GM12865 (cell line): ENCODE measurements at regions not wholly inside any gene's neighbourhood (a gene's known extent, or its start where the extent isn't known, plus 50 kb on each side); places are given as distances from the start of the nearest gene placed in this dataset.
"Not testable (repeated sequence)": the region's sequence is repeated elsewhere in the genome, so short reads cannot be mapped to it uniquely, and the experiment has no call there.

Experiments
- DNase-seq: peaks from one replicate; pipeline ENCODE4 v3.0.0; 2010; ENCODE audit warnings: low read depth
- H3K4me3 ChIP-seq: 2 replicates; pipeline ENCODE4 v1.5.1; 2011; ENCODE audit warnings: mild to moderate bottlenecking, low read depth, low read length, control low read depth
- TF ChIP-seq, protein P1 (sequence below): IDR thresholded peaks from 2 replicates; pipeline ENCODE4 v1.5.1; 2011; ENCODE audit warnings: low read length, control low read depth, low read depth, inconsistent platforms; ENCODE audit not compliant: insufficient read depth; ENCODE audit errors: missing control alignments

DNA sequence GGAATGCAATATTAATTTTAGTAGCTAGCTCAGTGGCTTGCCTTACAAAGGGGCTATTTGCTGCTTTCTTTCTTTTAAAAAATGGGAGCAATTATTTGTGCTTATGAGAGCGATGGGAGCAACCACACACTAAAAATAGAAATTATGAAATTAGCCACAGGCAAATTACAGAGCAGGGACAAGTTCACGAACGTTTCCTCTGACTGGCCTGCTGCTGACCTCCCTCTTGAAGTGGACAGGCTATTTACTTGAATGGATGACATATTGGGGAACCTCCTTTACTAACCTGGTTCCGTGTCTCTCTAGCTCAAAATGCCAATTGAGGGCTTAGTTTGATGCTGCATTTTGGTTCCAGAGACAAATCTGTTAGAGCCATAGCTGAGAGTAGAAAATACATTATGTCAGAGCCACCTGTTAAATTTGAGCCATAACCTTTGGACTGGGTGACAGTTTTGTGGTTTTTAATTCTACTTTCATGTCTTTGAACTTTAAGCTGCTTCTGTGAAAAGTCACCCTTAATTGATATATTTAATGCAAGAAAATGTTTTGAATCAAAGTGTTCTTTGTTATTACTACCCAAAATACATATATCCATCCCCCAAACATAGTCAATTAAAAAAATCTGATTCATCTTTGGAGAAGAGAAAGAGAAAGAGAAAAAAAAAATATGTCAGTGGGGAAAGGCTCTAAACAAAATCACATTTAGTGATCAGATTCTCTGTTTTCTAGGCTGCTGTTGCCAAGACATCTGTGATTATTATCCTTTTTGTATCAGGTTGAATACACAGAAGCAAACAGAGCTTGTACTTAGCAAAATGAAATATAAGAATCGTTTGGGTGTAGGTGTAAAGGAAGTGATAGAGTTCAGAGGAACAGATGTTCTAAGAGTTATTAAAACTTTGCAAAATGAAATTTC, 351.9 kb downstream of the ADGRL2 start:
- peak; percentile 24 for DNase-seq

DNA sequence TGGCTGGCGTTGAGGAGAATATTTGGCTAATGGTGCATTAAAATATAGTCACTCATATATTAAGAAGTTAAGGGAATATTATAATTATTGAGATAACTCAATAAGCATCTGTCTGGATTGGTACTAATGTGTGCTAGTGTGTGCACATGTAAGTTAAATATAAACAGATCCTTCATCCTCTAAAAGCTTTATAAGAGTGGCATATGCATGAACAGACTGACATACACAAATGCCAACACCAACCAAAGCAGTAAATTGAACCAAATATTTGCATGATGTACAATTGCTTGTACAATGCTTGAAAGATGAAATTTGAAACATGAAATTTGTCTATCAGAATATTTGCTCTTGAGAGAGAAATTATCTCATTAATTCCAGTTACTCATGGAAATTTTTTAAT, 344.9 kb downstream of the ADGRL2 start:
- TF ChIP-seq, protein P1, sequence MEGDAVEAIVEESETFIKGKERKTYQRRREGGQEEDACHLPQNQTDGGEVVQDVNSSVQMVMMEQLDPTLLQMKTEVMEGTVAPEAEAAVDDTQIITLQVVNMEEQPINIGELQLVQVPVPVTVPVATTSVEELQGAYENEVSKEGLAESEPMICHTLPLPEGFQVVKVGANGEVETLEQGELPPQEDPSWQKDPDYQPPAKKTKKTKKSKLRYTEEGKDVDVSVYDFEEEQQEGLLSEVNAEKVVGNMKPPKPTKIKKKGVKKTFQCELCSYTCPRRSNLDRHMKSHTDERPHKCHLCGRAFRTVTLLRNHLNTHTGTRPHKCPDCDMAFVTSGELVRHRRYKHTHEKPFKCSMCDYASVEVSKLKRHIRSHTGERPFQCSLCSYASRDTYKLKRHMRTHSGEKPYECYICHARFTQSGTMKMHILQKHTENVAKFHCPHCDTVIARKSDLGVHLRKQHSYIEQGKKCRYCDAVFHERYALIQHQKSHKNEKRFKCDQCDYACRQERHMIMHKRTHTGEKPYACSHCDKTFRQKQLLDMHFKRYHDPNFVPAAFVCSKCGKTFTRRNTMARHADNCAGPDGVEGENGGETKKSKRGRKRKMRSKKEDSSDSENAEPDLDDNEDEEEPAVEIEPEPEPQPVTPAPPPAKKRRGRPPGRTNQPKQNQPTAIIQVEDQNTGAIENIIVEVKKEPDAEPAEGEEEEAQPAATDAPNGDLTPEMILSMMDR: no peak
- H3K4me3 ChIP-seq: no peak overlapping the region
- no peak for DNase-seq

More for the DNA sequence above, 351.9 kb downstream of the ADGRL2 start:
- H3K4me3 ChIP-seq: no peak overlapping the region
- TF ChIP-seq, protein P1: no peak

DNA sequence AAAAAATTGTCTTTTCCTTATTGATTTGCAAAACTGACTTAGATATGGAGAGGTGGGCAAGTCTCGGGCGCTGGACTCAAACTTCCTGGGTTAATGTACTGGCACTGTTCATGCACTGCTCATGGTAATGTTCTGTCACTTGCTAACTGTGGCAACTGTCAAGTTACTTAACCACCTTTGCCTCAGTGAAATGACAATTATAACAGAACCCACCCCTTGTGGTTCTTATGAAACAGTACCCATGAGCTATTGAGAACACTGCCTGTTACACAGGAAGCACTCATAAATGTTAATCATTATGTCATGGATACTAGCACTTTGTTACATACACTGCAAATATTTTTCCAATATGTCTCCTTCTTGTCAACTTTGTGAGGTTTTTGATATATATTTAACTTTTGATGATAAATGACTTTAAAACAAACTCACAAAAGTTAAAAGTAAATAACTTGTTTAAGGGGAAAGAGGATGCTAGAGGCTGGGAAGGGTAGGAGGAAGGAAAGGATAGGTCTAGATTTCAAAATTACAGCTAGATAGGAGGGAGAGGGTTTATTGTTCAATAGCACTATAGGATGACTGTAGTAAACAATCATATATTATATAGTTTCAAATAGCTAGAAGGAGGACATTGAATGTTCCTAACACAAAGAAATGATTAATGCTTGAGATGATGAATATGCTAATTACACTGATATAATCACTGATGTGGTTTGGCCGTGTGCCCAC, 342.5 kb downstream of the ADGRL2 start:
- H3K4me3 ChIP-seq: no peak overlapping the region
- TF ChIP-seq, protein P1: no peak
- DNase-seq: no peak

DNA sequence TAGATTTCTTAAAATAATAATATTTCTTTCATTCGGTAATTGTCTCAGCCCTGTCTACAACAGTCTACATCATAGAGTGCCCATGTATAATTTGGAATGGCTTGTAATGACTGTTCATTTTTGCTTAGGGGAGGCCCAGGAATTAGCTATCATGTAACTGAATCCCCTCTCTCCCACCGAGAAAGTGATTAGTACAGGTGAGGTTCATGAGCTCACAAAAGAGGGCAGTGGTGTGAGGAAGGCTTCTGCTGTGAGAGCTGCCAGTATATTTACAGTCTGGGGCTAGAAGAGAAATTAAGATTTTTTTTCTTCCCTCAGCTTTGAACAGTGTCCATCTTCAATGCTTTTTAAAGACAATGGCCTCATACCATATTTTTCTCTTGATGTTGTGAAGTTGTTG, 340.7 kb downstream of the ADGRL2 start:
- no peak overlapping the region for H3K4me3 ChIP-seq
- no peak for DNase-seq
- TF ChIP-seq, protein P1: no peak

DNA sequence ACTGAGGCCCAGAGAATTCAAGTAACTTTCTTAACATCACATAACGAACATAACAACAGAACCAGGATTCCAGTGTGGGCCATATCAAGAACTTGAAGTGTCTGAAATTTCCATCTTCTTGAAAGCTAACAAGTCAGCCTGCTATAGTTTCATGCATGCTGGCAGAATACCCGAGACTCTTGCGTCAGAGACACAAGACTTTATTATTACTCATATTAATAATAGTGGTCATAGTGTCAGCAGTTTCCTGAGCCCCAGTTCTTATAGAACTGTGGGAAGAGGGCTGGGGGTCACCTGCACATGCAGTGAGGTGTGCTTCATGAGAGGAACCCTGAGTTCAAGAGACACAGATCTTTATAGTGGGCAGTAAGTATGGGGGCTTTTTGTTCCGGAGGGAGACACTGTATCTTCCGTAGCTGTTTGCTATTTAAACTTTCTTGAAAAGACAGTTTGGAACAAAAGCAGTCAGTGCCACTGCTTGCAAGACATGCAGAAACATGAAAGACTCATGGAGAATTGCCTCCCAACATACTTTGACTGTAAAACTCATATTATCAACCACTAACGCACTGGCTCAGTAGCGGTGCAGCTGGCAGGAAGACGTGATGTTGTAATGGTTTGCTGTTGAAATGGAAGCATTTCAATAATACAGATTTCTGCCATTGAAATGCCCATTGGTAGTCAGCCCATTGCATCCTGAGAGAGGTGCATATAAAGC, 339.2 kb downstream of the ADGRL2 start:
- H3K4me3 ChIP-seq: no peak overlapping the region

DNA sequence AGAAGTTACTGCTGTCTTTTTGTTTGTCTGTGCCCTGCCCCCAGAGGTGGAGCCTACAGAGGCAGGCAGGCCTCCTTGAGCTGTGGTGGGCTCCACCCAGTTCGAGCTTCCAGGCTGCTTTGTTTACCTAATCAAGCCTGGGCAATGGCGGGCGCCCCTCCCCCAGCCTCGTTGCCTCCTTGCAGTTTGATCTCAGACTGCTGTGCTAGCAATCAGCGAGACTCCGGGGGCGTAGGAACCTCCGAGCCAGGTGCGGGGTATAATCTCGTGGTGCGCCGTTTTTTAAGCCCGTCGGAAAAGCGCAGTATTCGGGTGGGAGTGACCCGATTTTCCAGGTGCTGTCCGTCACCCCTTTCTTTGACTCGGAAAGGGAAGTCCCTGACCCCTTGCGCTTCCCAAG, 335.6 kb downstream of the ADGRL2 start:
- H3K4me3 ChIP-seq: not testable (repeated sequence)

More for the DNA sequence above, 339.2 kb downstream of the ADGRL2 start:
- TF ChIP-seq, protein P1: no peak
- DNase-seq: no peak

DNA sequence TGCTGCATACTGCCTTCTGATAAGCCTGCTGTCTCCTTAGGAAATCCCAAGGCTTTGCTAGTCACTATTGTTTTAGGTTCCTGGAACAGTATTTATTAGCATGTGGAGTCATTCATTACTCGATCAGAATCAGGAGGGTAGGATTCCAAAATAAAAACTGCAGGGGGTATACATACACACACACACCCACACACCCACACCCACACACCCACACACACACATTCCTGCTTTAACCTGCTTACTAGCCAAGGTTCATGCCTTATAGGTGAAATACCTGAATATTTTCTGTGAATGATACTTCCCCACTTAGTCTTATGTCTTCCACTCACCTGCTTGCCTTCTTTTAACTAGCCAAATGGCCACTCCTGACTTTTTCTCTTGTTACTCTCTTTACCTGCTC, 325.1 kb downstream of the ADGRL2 start:
- TF ChIP-seq, protein P1: no peak
- DNase-seq: no peak
- H3K4me3 ChIP-seq: no peak overlapping the region

More for the DNA sequence above, 335.6 kb downstream of the ADGRL2 start:
- DNase-seq: not testable (repeated sequence)
